DOHH2 (cell line): ENCODE measurements at regions not wholly inside any gene's neighbourhood (a gene's known extent, or its start where the extent isn't known, plus 50 kb on each side); places are given as distances from the start of the nearest gene placed in this dataset.

ENCODE experiments used
- CTCF ChIP-seq: fragments of 200-600 bp; sonication (generic); IDR thresholded peaks from one replicate; pipeline ENCODE4 v1.5.1; 2014; ENCODE audit warnings: antibody characterized with exemption, mild to moderate bottlenecking, low read depth, low read length; ENCODE audit not compliant: poor library complexity, severe bottlenecking
- EZH2phosphoT487 ChIP-seq: fragments of 200-600 bp; sonication (generic); IDR thresholded peaks from 2 replicates; pipeline ENCODE4 v1.6.1; 2017; ENCODE audit warnings: borderline replicate concordance, mild to moderate bottlenecking, antibody characterized with exemption, low read length, moderate library complexity, mixed read lengths

- TF ChIP-seq CTCF (no peak), EZH2phosphoT487 (no peak)
These were observed 179.7 kb upstream of the LRRC7 start for GRCh38 chr1:69388044-69388443.
